ENCODE measurements at regions not wholly inside any gene's neighbourhood (a gene's known extent, or its start where the extent isn't known, plus 50 kb on each side); places are given as distances from the start of the nearest gene placed in this dataset.
"Not testable (repeated sequence)": the region's sequence is repeated elsewhere in the genome, so short reads cannot be mapped to it uniquely, and the experiment has no call there.

DNA sequence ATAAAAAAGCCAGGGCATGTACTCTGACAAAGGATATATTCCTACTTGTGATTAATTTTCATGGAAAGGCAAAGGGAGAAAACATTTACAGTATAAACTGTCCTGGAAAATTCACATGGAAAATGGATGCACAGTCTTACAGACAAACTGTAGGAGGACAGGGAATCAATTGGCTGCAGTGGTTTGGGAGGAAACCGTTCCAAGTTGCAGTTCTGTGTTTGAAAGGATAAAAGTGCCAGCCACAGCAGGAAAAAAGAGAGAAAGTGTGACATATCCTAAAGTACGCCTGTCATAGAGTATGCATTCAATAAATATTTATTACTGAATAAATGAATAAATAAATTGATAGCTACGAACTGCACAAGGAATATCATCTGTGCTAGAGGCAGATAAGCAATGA lies 462.9 kb downstream of the RAB38 start:
- 40% methylated on average over 2 of the region's 3 CpGs for WGBS (ENCODE audit: insufficient coverage, low lambda C conversion rate)
- Histone ChIP-seq H3K4me3 (ENCODE audit: low read length) (no peak overlapping the region), H3K27me3 (ENCODE audit: control insufficient read depth, insufficient read depth, low read length) (no peaks in the 10 kb centered on the region), H3K4me1 (ENCODE audit: control insufficient read depth, insufficient read depth, low read length) (no peaks in the 10 kb centered on the region), H3K36me3 (ENCODE audit: control insufficient read depth, insufficient read depth, low read length) (no peaks in the 10 kb centered on the region), H3K27ac (ENCODE audit: low read length) (no peak overlapping the region), H3K9me3 (ENCODE audit: control insufficient read depth, low read depth, low read length) (no peaks in the 10 kb centered on the region)
- no peak for DNase-seq

DNA sequence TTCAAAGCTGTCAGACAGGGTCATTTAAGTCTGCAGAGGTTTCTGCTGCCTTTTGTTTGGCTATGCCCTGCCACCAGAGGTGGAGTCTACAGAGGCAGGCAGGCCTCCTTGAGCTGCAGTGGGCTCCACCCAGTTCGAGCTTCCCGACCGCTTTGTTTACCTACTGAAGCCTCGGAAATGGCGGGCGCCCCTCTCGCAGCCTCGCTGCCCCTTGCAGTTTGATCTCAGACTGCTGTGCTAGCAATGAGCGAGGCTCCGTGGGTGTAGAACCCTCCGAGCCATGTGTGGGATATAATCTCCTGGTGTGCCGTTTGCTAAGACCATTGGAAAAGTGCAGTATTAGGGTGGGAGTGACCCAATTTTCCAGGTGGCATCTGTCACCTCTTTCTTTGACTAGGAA lies 471.7 kb downstream of the RAB38 start:
- not testable (repeated sequence) for H3K27ac ChIP-seq (ENCODE audit: low read length); DNase-seq; H3K27me3 ChIP-seq (ENCODE audit: control insufficient read depth, insufficient read depth, low read length); H3K4me3 ChIP-seq (ENCODE audit: low read length); H3K4me1 ChIP-seq (ENCODE audit: control insufficient read depth, insufficient read depth, low read length); H3K9me3 ChIP-seq (ENCODE audit: control insufficient read depth, low read depth, low read length); H3K36me3 ChIP-seq (ENCODE audit: control insufficient read depth, insufficient read depth, low read length)
- no CpG with 5 or more reads among the region's 12 CpGs for WGBS (ENCODE audit: insufficient coverage, low lambda C conversion rate)

DNA sequence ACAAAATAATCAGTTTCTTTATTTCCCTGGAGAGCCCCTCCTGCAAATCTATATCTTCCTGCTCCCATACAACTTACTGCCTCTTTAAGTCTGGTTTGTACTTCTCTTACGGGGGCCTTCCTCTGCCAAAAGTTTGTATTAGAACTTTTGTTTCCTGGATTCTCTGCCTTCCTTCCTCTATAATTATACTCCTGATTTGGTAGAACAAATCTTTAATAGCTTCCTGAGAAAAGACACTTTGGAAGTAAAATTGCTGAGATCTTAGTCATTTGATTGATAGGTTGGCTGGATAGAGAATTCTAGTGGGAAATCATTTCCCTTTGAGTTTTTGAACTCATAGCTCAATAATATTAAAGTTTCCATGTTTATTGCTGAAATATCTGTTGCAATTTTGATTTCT lies 499.2 kb downstream of the RAB38 start:
- WGBS (ENCODE audit: insufficient coverage, low lambda C conversion rate): 78% methylated on average over 1 of the region's 1 CpG

DNA sequence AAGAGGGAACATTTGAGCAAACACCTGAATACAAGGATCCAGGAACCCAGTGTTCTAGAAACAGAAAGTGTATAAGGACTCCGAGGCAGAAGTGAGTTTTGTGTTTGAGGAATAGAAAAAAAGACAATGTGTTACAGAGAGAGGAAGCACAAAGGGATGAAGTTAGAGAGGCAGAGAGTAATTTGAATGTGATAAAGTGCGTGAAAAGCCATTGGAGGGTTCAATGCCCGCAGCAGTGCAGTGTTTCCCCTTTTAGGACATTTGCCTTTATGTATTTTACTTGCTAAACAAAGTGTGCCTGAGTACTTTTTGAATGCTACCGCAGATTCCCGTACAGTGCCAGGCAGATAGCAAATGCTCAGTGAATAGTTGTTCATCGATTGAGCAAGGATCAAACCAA lies 508.5 kb downstream of the RAB38 start:
- Histone ChIP-seq H3K4me3 (ENCODE audit: low read length) (no peak overlapping the region), H3K27me3 (ENCODE audit: control insufficient read depth, insufficient read depth, low read length) (no peaks in the 10 kb centered on the region), H3K27ac (ENCODE audit: low read length) (no peak overlapping the region), H3K4me1 (ENCODE audit: control insufficient read depth, insufficient read depth, low read length) (no peaks in the 10 kb centered on the region), H3K9me3 (ENCODE audit: control insufficient read depth, low read depth, low read length) (no peaks in the 10 kb centered on the region), H3K36me3 (ENCODE audit: control insufficient read depth, insufficient read depth, low read length) (no peaks in the 10 kb centered on the region)
- 100% methylated on average over 2 of the region's 6 CpGs for WGBS (ENCODE audit: insufficient coverage, low lambda C conversion rate)
- no peak for DNase-seq

More for the DNA sequence above, 499.2 kb downstream of the RAB38 start:
- Histone ChIP-seq H3K36me3 (ENCODE audit: control insufficient read depth, insufficient read depth, low read length) (no peaks in the 10 kb centered on the region), H3K4me3 (ENCODE audit: low read length) (no peak overlapping the region), H3K27ac (ENCODE audit: low read length) (no peak overlapping the region), H3K4me1 (ENCODE audit: control insufficient read depth, insufficient read depth, low read length) (no peaks in the 10 kb centered on the region), H3K27me3 (ENCODE audit: control insufficient read depth, insufficient read depth, low read length) (no peaks in the 10 kb centered on the region), H3K9me3 (ENCODE audit: control insufficient read depth, low read depth, low read length) (no peaks in the 10 kb centered on the region)
- no peak for DNase-seq

DNA sequence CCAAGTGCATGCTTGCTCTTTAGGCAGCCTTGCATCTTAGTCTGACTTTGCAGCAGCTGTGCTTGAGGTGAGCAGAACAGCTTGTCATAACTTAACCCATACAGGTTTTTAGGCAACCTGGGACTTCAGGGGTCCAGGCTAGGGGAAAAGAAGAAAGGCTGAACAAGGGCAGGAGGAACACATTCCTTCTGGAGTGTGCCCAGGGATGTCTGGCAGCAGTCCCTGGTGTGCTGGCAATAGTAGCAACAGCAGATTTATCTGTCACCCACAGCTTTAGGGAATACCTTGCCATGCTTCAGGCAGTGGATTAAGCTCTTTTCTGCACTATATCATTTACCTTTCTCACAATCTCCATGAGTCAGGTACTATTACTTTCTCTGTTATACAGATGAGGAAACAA lies 513.0 kb downstream of the RAB38 start:
- no peak for DNase-seq
- H3K27ac ChIP-seq (ENCODE audit: low read length): no peak overlapping the region
- no peak overlapping the region for H3K4me3 ChIP-seq (ENCODE audit: low read length)
- H3K27me3 ChIP-seq (ENCODE audit: control insufficient read depth, insufficient read depth, low read length): no peaks in the 10 kb centered on the region
- H3K9me3 ChIP-seq (ENCODE audit: control insufficient read depth, low read depth, low read length): no peaks in the 10 kb centered on the region
- H3K36me3 ChIP-seq (ENCODE audit: control insufficient read depth, insufficient read depth, low read length): no peaks in the 10 kb centered on the region
- H3K4me1 ChIP-seq (ENCODE audit: control insufficient read depth, insufficient read depth, low read length): no peaks in the 10 kb centered on the region

DNA sequence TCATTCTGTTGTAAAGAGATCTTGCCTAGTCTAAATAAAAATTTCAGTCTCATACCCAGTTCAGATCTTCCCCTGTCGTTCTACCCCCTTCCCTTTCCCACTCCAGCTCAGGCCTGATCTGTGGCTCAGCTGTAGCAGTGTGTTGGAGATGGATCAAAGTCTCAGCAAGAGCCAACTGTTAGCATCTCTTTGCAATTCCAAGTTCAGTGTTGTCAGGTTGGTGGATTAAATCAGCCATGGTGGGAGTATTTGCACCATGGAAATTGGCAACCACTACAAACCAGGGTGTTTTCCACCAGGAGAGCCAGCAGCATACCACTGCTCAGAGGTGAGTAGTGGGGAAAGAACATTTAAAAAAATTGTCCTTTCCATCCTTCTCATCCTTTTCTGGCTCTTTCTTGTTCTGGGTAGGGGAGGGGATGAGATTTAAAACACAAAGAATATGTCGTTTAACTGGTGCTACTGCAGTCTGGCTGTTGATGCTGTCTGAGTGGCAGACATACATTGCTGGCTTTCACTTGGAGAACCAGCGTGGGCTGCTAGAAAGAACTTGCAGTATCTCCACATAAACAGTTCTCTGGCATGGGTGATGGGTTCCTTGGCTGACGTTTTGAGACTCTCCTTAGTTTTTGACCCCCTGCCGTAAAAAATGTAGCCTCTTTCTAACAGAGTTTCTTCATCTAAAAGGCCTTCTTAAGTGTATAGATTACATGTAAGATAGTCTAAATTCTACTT lies 514.1 kb downstream of the RAB38 start:
- Histone ChIP-seq H3K36me3 (ENCODE audit: control insufficient read depth, insufficient read depth, low read length) (no peaks in the 10 kb centered on the region), H3K27me3 (ENCODE audit: control insufficient read depth, insufficient read depth, low read length) (no peaks in the 10 kb centered on the region), H3K4me3 (ENCODE audit: low read length) (no peak overlapping the region), H3K9me3 (ENCODE audit: control insufficient read depth, low read depth, low read length) (no peaks in the 10 kb centered on the region), H3K4me1 (ENCODE audit: control insufficient read depth, insufficient read depth, low read length) (no peaks in the 10 kb centered on the region), H3K27ac (ENCODE audit: low read length) (no peak overlapping the region)
- no peak for DNase-seq
- WGBS (ENCODE audit: insufficient coverage, low lambda C conversion rate): 80% methylated on average over 1 of the region's 5 CpGs

DNA sequence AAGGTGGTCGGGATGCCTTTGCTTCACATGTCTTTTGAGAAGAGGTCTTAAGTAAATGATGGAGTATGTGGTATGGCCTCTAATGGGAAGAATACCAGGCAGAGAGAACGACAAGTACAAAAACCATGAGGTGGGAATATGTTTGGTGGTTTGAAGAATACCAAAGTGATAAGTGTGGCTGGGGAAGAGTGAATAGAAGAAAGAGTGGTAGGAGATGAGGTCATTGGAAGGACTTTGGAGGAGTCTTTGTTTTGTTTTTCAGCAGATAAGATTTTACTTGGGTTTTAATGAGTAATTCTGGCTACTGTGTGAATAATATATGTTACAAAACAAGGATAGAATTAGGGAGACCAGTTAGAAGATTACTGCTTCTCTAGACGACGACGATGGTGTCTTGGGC lies 515.4 kb downstream of the RAB38 start:
- no peak for DNase-seq
- Histone ChIP-seq H3K27me3 (ENCODE audit: control insufficient read depth, insufficient read depth, low read length) (no peaks in the 10 kb centered on the region), H3K4me1 (ENCODE audit: control insufficient read depth, insufficient read depth, low read length) (no peaks in the 10 kb centered on the region), H3K9me3 (ENCODE audit: control insufficient read depth, low read depth, low read length) (no peaks in the 10 kb centered on the region), H3K27ac (ENCODE audit: low read length) (no peak overlapping the region), H3K4me3 (ENCODE audit: low read length) (no peak overlapping the region), H3K36me3 (ENCODE audit: control insufficient read depth, insufficient read depth, low read length) (no peaks in the 10 kb centered on the region)
- 88% methylated on average over 1 of the region's 5 CpGs for WGBS (ENCODE audit: insufficient coverage, low lambda C conversion rate)

DNA sequence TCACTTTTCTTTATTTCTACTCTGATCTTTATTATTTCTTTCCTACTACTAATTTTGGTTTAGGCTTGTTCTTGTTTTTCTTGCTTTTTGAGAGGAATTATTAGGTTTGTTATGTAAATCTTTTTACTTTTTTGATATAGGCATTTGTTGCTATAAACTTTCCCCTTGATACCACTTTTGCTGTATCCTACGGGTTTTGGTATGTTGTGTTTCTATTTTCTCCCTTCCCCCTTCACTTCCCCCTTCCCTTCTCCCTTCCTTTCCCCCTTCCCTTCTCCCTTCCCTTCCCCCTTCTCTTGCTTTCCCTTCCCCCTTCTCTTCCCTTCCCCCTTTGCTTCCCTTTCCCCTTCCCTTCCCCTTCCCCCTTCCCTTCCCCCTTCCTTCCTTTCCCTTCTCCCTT lies 529.6 kb downstream of the RAB38 start:
- H3K27ac ChIP-seq (ENCODE audit: low read length): no peak overlapping the region
- H3K27me3 ChIP-seq (ENCODE audit: control insufficient read depth, insufficient read depth, low read length): no peaks in the 10 kb centered on the region
- no peak overlapping the region for H3K4me3 ChIP-seq (ENCODE audit: low read length)
- H3K36me3 ChIP-seq (ENCODE audit: control insufficient read depth, insufficient read depth, low read length): no peaks in the 10 kb centered on the region
- DNase-seq: no peak
- no peaks in the 10 kb centered on the region for H3K4me1 ChIP-seq (ENCODE audit: control insufficient read depth, insufficient read depth, low read length)
- WGBS (ENCODE audit: insufficient coverage, low lambda C conversion rate): 86% methylated on average over 1 of the region's 1 CpG
- H3K9me3 ChIP-seq (ENCODE audit: control insufficient read depth, low read depth, low read length): no peaks in the 10 kb centered on the region

DNA sequence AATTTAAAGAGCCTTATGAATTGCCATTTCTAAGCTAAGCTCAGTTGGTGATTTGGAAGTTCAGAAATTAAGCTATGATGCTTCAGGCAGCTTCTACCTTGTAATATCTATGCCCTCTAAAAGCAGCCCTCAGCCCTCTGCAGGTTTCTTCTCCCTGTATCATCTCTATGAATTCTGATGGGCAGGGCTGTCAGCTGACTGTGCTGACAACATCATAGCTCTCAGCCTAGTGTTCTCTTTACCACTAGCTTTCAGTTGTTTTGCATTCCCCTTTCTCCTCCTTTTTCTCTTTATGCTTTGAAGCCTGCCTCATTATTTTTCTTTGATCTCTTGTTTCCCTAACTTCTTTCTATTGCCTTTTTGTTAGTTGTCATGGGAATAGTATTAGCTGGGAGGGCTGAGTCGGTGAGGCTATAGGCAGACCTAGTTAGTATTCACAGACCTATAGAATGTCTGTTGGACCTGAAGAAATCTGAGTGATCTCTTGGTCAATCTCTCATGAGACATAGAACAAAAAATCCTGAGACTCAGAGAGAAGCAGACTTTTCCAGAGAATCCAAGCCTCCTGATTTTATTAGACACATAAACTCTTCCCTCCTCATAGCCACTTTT lies 535.4 kb downstream of the RAB38 start:
- no CpG with 5 or more reads among the region's 1 CpG for WGBS (ENCODE audit: insufficient coverage, low lambda C conversion rate)
- Histone ChIP-seq H3K36me3 (ENCODE audit: control insufficient read depth, insufficient read depth, low read length) (no peaks in the 10 kb centered on the region), H3K4me1 (ENCODE audit: control insufficient read depth, insufficient read depth, low read length) (no peaks in the 10 kb centered on the region), H3K4me3 (ENCODE audit: low read length) (no peak overlapping the region), H3K9me3 (ENCODE audit: control insufficient read depth, low read depth, low read length) (no peaks in the 10 kb centered on the region), H3K27ac (ENCODE audit: low read length) (no peak overlapping the region), H3K27me3 (ENCODE audit: control insufficient read depth, insufficient read depth, low read length) (no peaks in the 10 kb centered on the region)
- DNase-seq: no peak

DNA sequence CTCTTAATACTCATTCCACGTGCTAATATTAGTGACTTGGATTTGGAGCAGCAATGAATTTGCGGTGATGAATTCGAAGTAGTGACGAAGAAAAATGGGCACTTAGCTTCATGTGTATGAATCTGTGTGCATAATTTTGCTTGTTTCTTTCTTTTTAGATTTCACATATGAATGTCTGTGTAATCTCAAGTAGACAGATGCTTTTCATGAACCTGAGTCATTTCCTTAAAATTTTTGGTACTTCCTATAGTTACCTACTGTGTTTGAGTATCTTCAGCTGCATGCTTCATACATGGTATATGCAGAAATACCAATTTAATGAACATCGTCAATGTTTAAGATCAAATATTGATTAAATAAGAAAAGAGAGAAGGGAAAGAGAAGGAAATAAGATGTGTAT lies 540.2 kb downstream of the RAB38 start:
- H3K9me3 ChIP-seq (ENCODE audit: control insufficient read depth, low read depth, low read length): no peaks in the 10 kb centered on the region

DNA sequence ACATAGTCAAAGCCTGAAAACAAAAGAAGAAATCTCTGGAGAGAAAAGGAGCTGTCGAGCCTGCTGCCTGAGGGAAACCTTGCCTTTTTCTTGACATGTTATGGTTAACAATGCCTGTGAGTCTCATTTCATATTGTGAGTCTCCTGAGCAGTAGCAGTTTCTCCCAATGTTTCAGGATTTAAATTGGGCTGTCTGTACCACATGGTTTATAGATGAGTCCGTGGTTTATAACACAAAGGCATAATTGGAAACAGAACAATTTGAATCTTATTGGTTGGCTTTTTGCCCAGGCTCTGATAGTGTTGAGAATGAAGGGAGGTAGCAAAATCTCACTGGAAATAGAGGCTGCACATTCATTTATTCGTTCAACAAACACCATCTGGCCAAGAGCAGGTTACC lies 540.9 kb downstream of the RAB38 start:
- DNase-seq: no peak
- no peaks in the 10 kb centered on the region for H3K36me3 ChIP-seq (ENCODE audit: control insufficient read depth, insufficient read depth, low read length)
- H3K4me1 ChIP-seq (ENCODE audit: control insufficient read depth, insufficient read depth, low read length): no peaks in the 10 kb centered on the region
- no peaks in the 10 kb centered on the region for H3K27me3 ChIP-seq (ENCODE audit: control insufficient read depth, insufficient read depth, low read length)
- no peak overlapping the region for H3K4me3 ChIP-seq (ENCODE audit: low read length)
- WGBS (ENCODE audit: insufficient coverage, low lambda C conversion rate): no CpG with 5 or more reads among the region's 3 CpGs
- no peak overlapping the region for H3K27ac ChIP-seq (ENCODE audit: low read length)
- H3K9me3 ChIP-seq (ENCODE audit: control insufficient read depth, low read depth, low read length): no peaks in the 10 kb centered on the region

More for the DNA sequence above, 540.2 kb downstream of the RAB38 start:
- Histone ChIP-seq H3K4me3 (ENCODE audit: low read length) (no peak overlapping the region), H3K36me3 (ENCODE audit: control insufficient read depth, insufficient read depth, low read length) (no peaks in the 10 kb centered on the region), H3K27ac (ENCODE audit: low read length) (no peak overlapping the region), H3K27me3 (ENCODE audit: control insufficient read depth, insufficient read depth, low read length) (no peaks in the 10 kb centered on the region), H3K4me1 (ENCODE audit: control insufficient read depth, insufficient read depth, low read length) (no peaks in the 10 kb centered on the region)
- DNase-seq: no peak
- WGBS (ENCODE audit: insufficient coverage, low lambda C conversion rate): 92% methylated on average over 3 of the region's 5 CpGs

Data from large intestine (tissue), 3 donors.